IMR-90 (cell line): ENCODE measurements at regions not wholly inside any gene's neighbourhood (a gene's known extent, or its start where the extent isn't known, plus 50 kb on each side); places are given as distances from the start of the nearest gene placed in this dataset. TPM values are rescaled to one million over a fixed set of nuclear protein-coding genes. Genes with fewer than 3 reads are reported as not detected.

Experiments
- ATAC-seq: fragments of 200-7000 bp; cut with Tn5 transposase; 2 replicates; pipeline ENCODE4 v1.9.1; 2020; ENCODE audit warnings: low read depth, mild to moderate bottlenecking, moderate library complexity
- BruUV-seq: library from RNA; stranded (reverse); fragments of 400-500 nt; replicated peaks from 2 replicates; lab custom pipeline; 2021; lab: Mats Ljungman, UMichigan
- CTCF ChIA-PET: fragments of 300-600 bp; formaldehyde crosslinking; extraction: SDS; loops from one replicate; lab custom pipeline; 2021; ENCODE audit warnings: antibody characterized with exemption; lab: Yijun Ruan, JAX
- POLR2A ChIA-PET: fragments of 300-600 bp; sonication (Branson Sonifier 250); formaldehyde crosslinking; loops from one replicate; lab custom pipeline; 2022; ENCODE audit warnings: antibody characterized with exemption; ENCODE audit not compliant: unreplicated experiment; lab: Charles Lee
- DNase-seq: peaks from one replicate; pipeline ENCODE4 v3.0.0; 2013
- H2AFZ ChIP-seq: replicated peaks from 2 replicates; pipeline ENCODE3; 2013; ENCODE audit warnings: low read length, mild to moderate bottlenecking; ENCODE audit not compliant: poor library complexity
- H2AK5ac ChIP-seq: 2 replicates; pipeline ENCODE4 v1.6.1; 2013; ENCODE audit warnings: low read depth, low read length, inconsistent platforms
- H2AK9ac ChIP-seq: replicated peaks from 2 replicates; pipeline ENCODE3; 2013; ENCODE audit warnings: mild to moderate bottlenecking, low read depth, low read length, moderate library complexity; ENCODE audit not compliant: poor library complexity
- H2BK120ac ChIP-seq: 2 replicates; pipeline ENCODE4 v1.6.1; 2013; ENCODE audit warnings: low read depth, low read length, inconsistent platforms
- H2BK15ac ChIP-seq: 3 replicates; pipeline ENCODE4 v1.6.1; 2013; ENCODE audit warnings: low read depth, low read length, inconsistent platforms
- H2BK20ac ChIP-seq: 2 replicates; pipeline ENCODE4 v1.6.1; 2013; ENCODE audit warnings: low read depth, mild to moderate bottlenecking, inconsistent platforms, low read length, moderate library complexity
- H2BK5ac ChIP-seq: 2 replicates; pipeline ENCODE4 v1.6.1; 2013; ENCODE audit warnings: mild to moderate bottlenecking, low read depth, low read length, inconsistent platforms; ENCODE audit not compliant: poor library complexity, severe bottlenecking
- H3K14ac ChIP-seq: replicated peaks from 2 replicates; pipeline ENCODE4 v1.6.1; 2013; ENCODE audit warnings: low read depth, low read length, inconsistent platforms
- H3K18ac ChIP-seq: 2 replicates; pipeline ENCODE4 v1.6.1; 2013; ENCODE audit warnings: low read depth, low read length, control low read depth
- H3K23ac ChIP-seq: 2 replicates; pipeline ENCODE4 v1.6.1; 2013; ENCODE audit warnings: low read depth, low read length, inconsistent platforms
- H3K27ac ChIP-seq: 2 replicates; pipeline ENCODE4 v1.5.1; 2013; ENCODE audit warnings: mild to moderate bottlenecking, control low read depth, low read length; ENCODE audit not compliant: insufficient read depth
- H3K27me3 ChIP-seq: 2 replicates; pipeline ENCODE4 v1.6.1; 2013; ENCODE audit warnings: low read length; ENCODE audit not compliant: control insufficient read depth, insufficient read depth
- H3K36me3 ChIP-seq: 2 replicates; pipeline ENCODE4 v1.6.1; 2013; ENCODE audit warnings: low read length, mixed read lengths; ENCODE audit not compliant: control insufficient read depth, insufficient read depth
- H3K4ac ChIP-seq: 2 replicates; pipeline ENCODE4 v1.6.1; 2013; ENCODE audit warnings: low read depth, low read length, inconsistent platforms
- H3K4me1 ChIP-seq: 2 replicates; pipeline ENCODE4 v1.6.1; 2013; ENCODE audit warnings: low read length, mixed read lengths; ENCODE audit not compliant: control insufficient read depth, insufficient read depth
- H3K4me2 ChIP-seq: 2 replicates; pipeline ENCODE4 v1.6.1; 2013; ENCODE audit warnings: low read depth, mild to moderate bottlenecking, control low read depth, low read length, moderate library complexity
- H3K4me3 ChIP-seq: 2 replicates; pipeline ENCODE4 v1.5.1; 2013; ENCODE audit warnings: low read depth, mild to moderate bottlenecking, control low read depth, low read length, moderate library complexity; ENCODE audit not compliant: insufficient read depth
- H3K56ac ChIP-seq: 2 replicates; pipeline ENCODE4 v1.6.1; 2013; ENCODE audit warnings: low read length, inconsistent platforms; ENCODE audit not compliant: insufficient read depth; ENCODE audit errors: extremely low read depth
- H3K79me1 ChIP-seq, 2 experiments: 2 replicates each; pipeline ENCODE4 v1.6.1; 2013; ENCODE audit warnings: low read length in 2 of 2, inconsistent platforms in 1 of 2, low read depth in 1 of 2
- H3K9ac ChIP-seq: 2 replicates; pipeline ENCODE4 v1.6.1; 2013; ENCODE audit warnings: low read depth, low read length, control low read depth
- H3K9me1 ChIP-seq: 2 replicates; pipeline ENCODE4 v1.6.1; 2013; ENCODE audit warnings: low read length, inconsistent platforms; ENCODE audit not compliant: insufficient read depth
- H3K9me3 ChIP-seq: 2 replicates; pipeline ENCODE4 v1.6.1; 2013; ENCODE audit warnings: low read length; ENCODE audit not compliant: control insufficient read depth, insufficient read depth
- H4K20me1 ChIP-seq: 2 replicates; pipeline ENCODE4 v1.6.1; 2013; ENCODE audit warnings: low read length, inconsistent platforms; ENCODE audit not compliant: insufficient read depth
- H4K5ac ChIP-seq: 2 replicates; pipeline ENCODE4 v1.6.1; 2013; ENCODE audit warnings: mild to moderate bottlenecking, low read depth, low read length, control low read depth
- H4K8ac ChIP-seq, 2 experiments: 2 replicates each; pipeline ENCODE4 v1.6.1; 2013; ENCODE audit warnings: low read depth in 2 of 2, low read length in 2 of 2, control low read depth in 1 of 2, inconsistent platforms in 1 of 2
- H4K91ac ChIP-seq: 2 replicates; pipeline ENCODE4 v1.6.1; 2013; ENCODE audit warnings: low read depth, low read length, inconsistent platforms; ENCODE audit not compliant: insufficient read depth
- BHLHE40 ChIP-seq: fragments of 150-350 bp; IDR thresholded peaks from 2 replicates; pipeline ENCODE4 v1.6.1; 2016; ENCODE audit warnings: mild to moderate bottlenecking, low read depth, low read length
- CEBPB ChIP-seq: IDR thresholded peaks from 2 replicates; pipeline ENCODE4 v1.6.1; 2012; ENCODE audit warnings: low read depth, low read length, improper control_type of control experiment
- FOS ChIP-seq: fragments of 150-350 bp; IDR thresholded peaks from 2 replicates; pipeline ENCODE4 v1.6.1; 2016; ENCODE audit warnings: low read depth, low read length
- MAFK ChIP-seq: IDR thresholded peaks from 2 replicates; pipeline ENCODE4 v1.6.1; 2012; ENCODE audit warnings: low read depth, low read length, improper control_type of control experiment
- MXI1 ChIP-seq: IDR thresholded peaks from 2 replicates; pipeline ENCODE4 v1.6.1; 2012; ENCODE audit warnings: low read depth, mild to moderate bottlenecking, low read length, moderate library complexity, borderline replicate concordance
- NFE2L2 ChIP-seq: fragments of 150-350 bp; IDR thresholded peaks from 2 replicates; pipeline ENCODE4 v1.6.1; 2016; ENCODE audit warnings: low read depth, mild to moderate bottlenecking, low read length
- RFX5 ChIP-seq: IDR thresholded peaks from 2 replicates; pipeline ENCODE4 v1.8.0; 2012; ENCODE audit warnings: low read depth, mild to moderate bottlenecking, low read length, moderate library complexity
- WGBS, 2 experiments: methylation state at CpG; one replicate each; pipeline versions ENCODE4 v1.1.5 to v1.1.7; 2013; ENCODE audit warnings: missing lambda C conversion rate in 2 of 2; ENCODE audit not compliant: insufficient read length in 1 of 2; ENCODE audit errors: extremely low coverage in 2 of 2; 5-methylcytosine and 5-hydroxymethylcytosine counted together
- dilution Hi-C: fragments of 300-500 bp; cut with HindIII; formaldehyde crosslinking; loops from one replicate; pipeline ENCODE4 v1.14.3; 2018; ENCODE audit warnings: low sequenced_read_pairs; ENCODE audit not compliant: unreplicated experiment
- in situ Hi-C: fragments of 300-500 bp; cut with MboI; formaldehyde crosslinking; loops from 3 replicates; pipeline ENCODE4 v1.14.3; 2019; ENCODE audit warnings: low sequenced_read_pairs, inconsistent platforms, mixed read lengths
- intact Hi-C: fragments of 100-400 bp; cut with micrococcal nuclease; formaldehyde crosslinking; loops from 2 replicates; pipeline ENCODE4 v1.10.0; 2022
- microRNA-seq, 2 experiments: library from miRNA; stranded (forward) in 1 of 2; unstranded in 1 of 2; fragments of 10-50 nt in 1 of 2; fragments of <30 nt in 1 of 2; gene quantifications in 1 of 2; microRNA quantifications in 1 of 2; one replicate each; pipeline versions ENCODE3 to v1.1.0; 2013 to 2020; ENCODE audit not compliant: insufficient read depth in 1 of 2, insufficient read length in 1 of 2, unreplicated experiment in 1 of 2
- small RNA-seq, 5 experiments: library from RNA; depleted of rRNA; stranded (forward); fragments of <200 nt; gene quantifications; one replicate each; pipeline ENCODE3, GENCODE V24; 2012
- TF ChIP-seq, protein P1 (sequence below): fragments of 150-350 bp; IDR thresholded peaks from 2 replicates; pipeline ENCODE4 v1.6.1; 2017; ENCODE audit warnings: mild to moderate bottlenecking, antibody characterized with exemption, low read length, low read depth

DNA sequence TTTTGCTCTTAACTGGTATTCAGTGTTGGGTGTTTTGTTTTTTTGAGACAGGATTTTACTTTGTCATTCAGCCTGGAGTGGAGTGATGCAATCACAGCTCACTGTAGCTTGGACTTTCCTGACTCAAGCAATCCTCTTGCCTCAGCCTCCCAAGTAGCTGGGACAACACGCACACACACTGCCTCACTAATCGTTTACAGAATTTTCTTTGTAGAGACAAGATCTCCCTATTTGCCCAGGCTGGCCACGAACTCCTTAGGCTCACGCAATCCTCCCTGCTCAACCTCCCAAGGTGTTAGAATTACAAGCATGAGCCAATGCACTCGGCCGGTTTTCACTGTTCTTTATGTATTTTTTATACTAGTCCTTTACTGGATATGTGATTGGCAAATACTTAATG lies 51.0 kb upstream of the IGLL5 start:
- TF ChIP-seq MXI1 (no peak), RFX5 (no peak), FOS (no peak), BHLHE40 (no peak), CEBPB (peak; percentile 66), NFE2L2 (no peak), MAFK (no peak)
- TF ChIP-seq, protein P1, sequence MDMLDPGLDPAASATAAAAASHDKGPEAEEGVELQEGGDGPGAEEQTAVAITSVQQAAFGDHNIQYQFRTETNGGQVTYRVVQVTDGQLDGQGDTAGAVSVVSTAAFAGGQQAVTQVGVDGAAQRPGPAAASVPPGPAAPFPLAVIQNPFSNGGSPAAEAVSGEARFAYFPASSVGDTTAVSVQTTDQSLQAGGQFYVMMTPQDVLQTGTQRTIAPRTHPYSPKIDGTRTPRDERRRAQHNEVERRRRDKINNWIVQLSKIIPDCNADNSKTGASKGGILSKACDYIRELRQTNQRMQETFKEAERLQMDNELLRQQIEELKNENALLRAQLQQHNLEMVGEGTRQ, result no peak
- H4K20me1 ChIP-seq, result no peaks in the 10 kb centered on the region
- H3K9me3 ChIP-seq, result no peaks in the 10 kb centered on the region
- H2AK9ac ChIP-seq, result no peak overlapping the region
- H3K4me2 ChIP-seq, result no peak overlapping the region
- H4K5ac ChIP-seq, result no peak overlapping the region
- ATAC-seq (no peak), DNase-seq (no peak)
- no peaks in the 10 kb centered on the region for H3K4me1 ChIP-seq
- H3K4ac ChIP-seq, result no peak overlapping the region
- no peak overlapping the region for H2BK20ac ChIP-seq
- 0 out of 2 replicates have a peak, but pooled peaks cover 2% of the 10 kb centered on the region for H3K27me3 ChIP-seq
- no peak overlapping the region for H3K56ac ChIP-seq
- intact Hi-C loops (no loop called here), in situ Hi-C loops (no loop called here), dilution Hi-C loops (no loop called here)
- H2AK5ac ChIP-seq, result no peak overlapping the region
- H2BK5ac ChIP-seq, result no peak overlapping the region
- no peak overlapping the region for H3K23ac ChIP-seq
- H3K14ac ChIP-seq, result no peak overlapping the region
- no peak overlapping the region for H2BK120ac ChIP-seq
- no peak overlapping the region for H3K9ac ChIP-seq
- H2AFZ ChIP-seq, result no peak overlapping the region
- BruUV-seq, result no TSS peak
- H2BK15ac ChIP-seq, result no peak overlapping the region
- H3K4me3 ChIP-seq, result no peak overlapping the region
- H4K8ac ChIP-seq, result no peak overlapping the region
- H3K27ac ChIP-seq, result no peak overlapping the region
- no peaks in the 10 kb centered on the region for H3K9me1 ChIP-seq
- no peaks in the 10 kb centered on the region for H3K79me1 ChIP-seq
- POLR2A ChIA-PET, result no interaction called here
- CTCF ChIA-PET, result no interaction called here
- H3K36me3 ChIP-seq, result no peaks in the 10 kb centered on the region
- no peak overlapping the region for H3K18ac ChIP-seq
- no CpG with 5 or more reads among the region's 6 CpGs for WGBS, 2 experiments
- H4K91ac ChIP-seq, result no peak overlapping the region

Small RNA genes lying in the stretch of these regions (microRNA-seq; reads per million reads assigned to microRNA genes)
- gene AC244157.1 (ENCODE audit: insufficient read depth, insufficient read length) (not detected), gene AC245028.1 (ENCODE audit: insufficient read depth, insufficient read length) (not detected), gene AC245028.2 (ENCODE audit: insufficient read depth, insufficient read length) (not detected), gene AC245028.3 (ENCODE audit: insufficient read depth, insufficient read length) (not detected), gene IGLV3-13 (ENCODE audit: insufficient read depth, insufficient read length) (not detected), gene IGLV3-15 (ENCODE audit: insufficient read depth, insufficient read length) (not detected), gene IGLV3-17 (ENCODE audit: insufficient read depth, insufficient read length) (not detected), gene IGLVI-20 (ENCODE audit: insufficient read depth, insufficient read length) (not detected), gene IGLVVI-22-1 (ENCODE audit: insufficient read depth, insufficient read length) (not detected), gene MIR650 (ENCODE audit: unreplicated experiment) (not detected)

Small RNA genes lying in the stretch of these regions (small RNA-seq; reads per million reads assigned to genes)
- gene AC244157.1, result 0 to 0.08 (median 0) reads per million in 5 experiments
- gene AC245028.1, result 0 reads per million in 5 experiments
- gene AC245028.2, result 0 reads per million in 5 experiments
- gene AC245028.3, result 0 reads per million in 5 experiments
- gene IGLV3-13, result 0 reads per million in 5 experiments
- 0 reads per million in 5 experiments for gene IGLV3-15
- 0 reads per million in 5 experiments for gene IGLV3-17
- 0 reads per million in 5 experiments for gene IGLVI-20
- 0 reads per million in 5 experiments for gene IGLVVI-22-1
